GM23338 (cell line): ENCODE measurements at regions not wholly inside any gene's neighbourhood (a gene's known extent, or its start where the extent isn't known, plus 50 kb on each side); places are given as distances from the start of the nearest gene placed in this dataset.

Experiments
- ATAC-seq: fragments of 200-7000 bp; cut with Tn5 transposase; 3 replicates; pipeline ENCODE4 v1.9.1; 2020
- DNase-seq: peaks from one replicate; pipeline ENCODE4 v3.0.0-alpha.2; 2015; ENCODE audit warnings: low spot score
- H2AFZ ChIP-seq: fragments of 200-600 bp; sonication (generic); 2 replicates; pipeline ENCODE4 v1.8.0; 2016; ENCODE audit warnings: antibody characterized with exemption, mild to moderate bottlenecking, moderate library complexity
- H3F3A ChIP-seq: fragments of 200-600 bp; sonication (generic); replicated peaks from 2 replicates; pipeline ENCODE4 v1.8.0; 2017; ENCODE audit warnings: antibody characterized with exemption, mixed run types, low read depth
- H3K27ac ChIP-seq: fragments of 200-600 bp; sonication (generic); 2 replicates; pipeline ENCODE4 v1.6.1; 2016; ENCODE audit warnings: low read depth
- H3K27me3 ChIP-seq: fragments of 200-600 bp; sonication (generic); 2 replicates; pipeline ENCODE4 v1.8.0; 2016; ENCODE audit warnings: mild to moderate bottlenecking, mixed run types, moderate library complexity; ENCODE audit not compliant: insufficient read depth
- H3K36me3 ChIP-seq: fragments of 200-600 bp; sonication (generic); 2 replicates; pipeline ENCODE4 v1.8.0; 2016; ENCODE audit warnings: mild to moderate bottlenecking; ENCODE audit not compliant: insufficient read depth
- H3K4me1 ChIP-seq: fragments of 200-600 bp; sonication (generic); 2 replicates; pipeline ENCODE4 v1.8.0; 2016; ENCODE audit warnings: mild to moderate bottlenecking, moderate library complexity; ENCODE audit not compliant: insufficient read depth
- H3K4me2 ChIP-seq: fragments of 200-600 bp; sonication (generic); 2 replicates; pipeline ENCODE4 v1.7.1; 2017; ENCODE audit warnings: mixed run types
- H3K4me3 ChIP-seq: fragments of 200-600 bp; sonication (generic); 2 replicates; pipeline ENCODE4 v1.6.1; 2016; ENCODE audit warnings: mixed run types
- H3K79me2 ChIP-seq: fragments of 200-600 bp; sonication (generic); replicated peaks from 2 replicates; pipeline ENCODE4 v1.8.0; 2017; ENCODE audit warnings: mild to moderate bottlenecking; ENCODE audit not compliant: insufficient read depth
- H3K9me2 ChIP-seq: fragments of 200-600 bp; sonication (generic); 2 replicates; pipeline ENCODE4 v1.8.0; 2017; ENCODE audit not compliant: insufficient read depth
- H4K20me1 ChIP-seq: fragments of 200-600 bp; sonication (generic); replicated peaks from 2 replicates; pipeline ENCODE4 v1.8.0; 2017; ENCODE audit warnings: mild to moderate bottlenecking; ENCODE audit not compliant: insufficient read depth
- H3K27ac Mint-ChIP-seq: 2 replicates; pipeline ENCODE4 v1.8.0; 2020; ENCODE audit warnings: inconsistent platforms, mild to moderate bottlenecking, moderate library complexity, mixed read lengths
- H3K27me3 Mint-ChIP-seq: 3 replicates; pipeline ENCODE4 v1.8.0; 2022; ENCODE audit warnings: low read depth, mild to moderate bottlenecking, moderate library complexity, mixed read lengths, inconsistent platforms; ENCODE audit not compliant: insufficient read depth, poor library complexity
- H3K36me3 Mint-ChIP-seq: 3 replicates; pipeline ENCODE4 v1.8.0; 2021; ENCODE audit warnings: low read depth, mild to moderate bottlenecking, inconsistent platforms, moderate library complexity, mixed read lengths
- H3K4me1 Mint-ChIP-seq: 3 replicates; pipeline ENCODE4 v1.8.0; 2020; ENCODE audit warnings: mild to moderate bottlenecking, inconsistent platforms, mixed read lengths
- H3K4me3 Mint-ChIP-seq: 3 replicates; pipeline ENCODE4 v1.8.0; 2021; ENCODE audit warnings: moderate library complexity, mild to moderate bottlenecking, inconsistent platforms, mixed read lengths
- H3K9me3 Mint-ChIP-seq: 3 replicates; pipeline ENCODE4 v1.8.0; 2020; ENCODE audit warnings: moderate library complexity, mild to moderate bottlenecking, inconsistent platforms, mixed read lengths
- CREB1 ChIP-seq: fragments of 250-450 bp; sonication (Bioruptor Pico); IDR thresholded peaks from 2 replicates; pipeline ENCODE4 v1.5.0; 2020; ENCODE audit warnings: low read depth, mild to moderate bottlenecking, moderate library complexity
- CTCF ChIP-seq, 2 experiments: fragments of 200-600 bp in 1 of 2; sonication (generic) in 1 of 2; conservative IDR thresholded peaks; 2 replicates each; pipeline versions ENCODE4 v1.5.1 to v1.6.1; 2016 to 2017; ENCODE audit warnings: antibody characterized with exemption in 2 of 2, low read depth in 2 of 2, mild to moderate bottlenecking in 2 of 2, moderate library complexity in 1 of 2
- EZH2 ChIP-seq: fragments of 200-600 bp; sonication (generic); IDR thresholded peaks from one replicate; pipeline ENCODE4 v1.8.0; 2017; ENCODE audit warnings: antibody characterized with exemption, mild to moderate bottlenecking, low read depth; ENCODE audit not compliant: unreplicated experiment
- EZH2phosphoT487 ChIP-seq: fragments of 200-600 bp; sonication (generic); IDR thresholded peaks from one replicate; pipeline ENCODE4 v1.8.1; 2018; ENCODE audit warnings: antibody characterized with exemption; ENCODE audit not compliant: unreplicated experiment
- JUNB ChIP-seq: IDR thresholded peaks from one replicate; pipeline ENCODE4 v1.6.1; 2016; ENCODE audit warnings: antibody characterized with exemption; ENCODE audit not compliant: unreplicated experiment
- NANOG ChIP-seq: IDR thresholded peaks from 2 replicates; pipeline ENCODE4 v1.6.1; 2016; ENCODE audit warnings: antibody characterized with exemption, borderline replicate concordance
- POLR2AphosphoS5 ChIP-seq: IDR thresholded peaks from 2 replicates; pipeline ENCODE4 v1.6.1; 2016; ENCODE audit warnings: antibody characterized with exemption, low read depth
- REST ChIP-seq: IDR thresholded peaks from one replicate; pipeline ENCODE4 v1.6.1; 2018; ENCODE audit warnings: antibody characterized with exemption; ENCODE audit not compliant: unreplicated experiment
- STAT1 ChIP-seq: IDR thresholded peaks from one replicate; pipeline ENCODE4 v1.6.1; 2016; ENCODE audit warnings: antibody characterized with exemption; ENCODE audit not compliant: unreplicated experiment
- ZNF114 ChIP-seq: fragments of 250-450 bp; sonication (Bioruptor Pico); IDR thresholded peaks from 2 replicates; pipeline ENCODE4 v1.5.0; 2020; ENCODE audit warnings: mild to moderate bottlenecking, moderate library complexity
- ZNF331 ChIP-seq: fragments of 250-450 bp; sonication (Bioruptor Pico); IDR thresholded peaks from 2 replicates; pipeline ENCODE4 v1.5.0; 2020; ENCODE audit warnings: low read depth, mild to moderate bottlenecking, moderate library complexity
- ZNF462 ChIP-seq: fragments of 250-450 bp; sonication (Bioruptor Pico); IDR thresholded peaks from 2 replicates; pipeline ENCODE4 v1.5.0; 2020; ENCODE audit warnings: mild to moderate bottlenecking, moderate library complexity

- Histone ChIP-seq H2AFZ (no peak overlapping the region), H3K4me3 (no peak overlapping the region), H3K36me3 (no peaks in the 10 kb centered on the region), H4K20me1 (no peaks in the 10 kb centered on the region), H3K27me3 (no peaks in the 10 kb centered on the region), H3K27ac (no peak overlapping the region), H3K9me2 (0 out of 2 replicates have a peak, but pooled peaks cover 8% of the 10 kb centered on the region), H3K4me1 (no peaks in the 10 kb centered on the region), H3K4me2 (no peak overlapping the region), H3K79me2 (no peaks in the 10 kb centered on the region), H3F3A (no peaks in the 10 kb centered on the region)
- Mint-ChIP-seq H3K4me3 (no peak overlapping the region), H3K9me3 (no peaks in the 10 kb centered on the region), H3K4me1 (no peaks in the 10 kb centered on the region), H3K27me3 (no peaks in the 10 kb centered on the region), H3K36me3 (no peaks in the 10 kb centered on the region), H3K27ac (no peak overlapping the region)
- DNase-seq (no peak), ATAC-seq (no peak)
- TF ChIP-seq POLR2AphosphoS5 (no peak), EZH2phosphoT487 (no peak), STAT1 (no peak), NANOG (no peak), ZNF331 (CRISPR knock-in tag) (no peak), REST (no peak), JUNB (no peak), EZH2 (no peak), ZNF462 (CRISPR knock-in tag) (no peak), CTCF (conservative IDR thresholded peaks at IDR 0.05; ENCODE audit: low read depth in 2 of 2) (no peak), CREB1 (no peak), ZNF114 (CRISPR knock-in tag) (no peak)
Measured at GRCh38 chr3:189103208-189103607, 68.6 kb upstream of the TPRG1 start.
